ENCODE measurements at regions not wholly inside any gene's neighbourhood (a gene's known extent, or its start where the extent isn't known, plus 50 kb on each side); places are given as distances from the start of the nearest gene placed in this dataset.

DNA sequence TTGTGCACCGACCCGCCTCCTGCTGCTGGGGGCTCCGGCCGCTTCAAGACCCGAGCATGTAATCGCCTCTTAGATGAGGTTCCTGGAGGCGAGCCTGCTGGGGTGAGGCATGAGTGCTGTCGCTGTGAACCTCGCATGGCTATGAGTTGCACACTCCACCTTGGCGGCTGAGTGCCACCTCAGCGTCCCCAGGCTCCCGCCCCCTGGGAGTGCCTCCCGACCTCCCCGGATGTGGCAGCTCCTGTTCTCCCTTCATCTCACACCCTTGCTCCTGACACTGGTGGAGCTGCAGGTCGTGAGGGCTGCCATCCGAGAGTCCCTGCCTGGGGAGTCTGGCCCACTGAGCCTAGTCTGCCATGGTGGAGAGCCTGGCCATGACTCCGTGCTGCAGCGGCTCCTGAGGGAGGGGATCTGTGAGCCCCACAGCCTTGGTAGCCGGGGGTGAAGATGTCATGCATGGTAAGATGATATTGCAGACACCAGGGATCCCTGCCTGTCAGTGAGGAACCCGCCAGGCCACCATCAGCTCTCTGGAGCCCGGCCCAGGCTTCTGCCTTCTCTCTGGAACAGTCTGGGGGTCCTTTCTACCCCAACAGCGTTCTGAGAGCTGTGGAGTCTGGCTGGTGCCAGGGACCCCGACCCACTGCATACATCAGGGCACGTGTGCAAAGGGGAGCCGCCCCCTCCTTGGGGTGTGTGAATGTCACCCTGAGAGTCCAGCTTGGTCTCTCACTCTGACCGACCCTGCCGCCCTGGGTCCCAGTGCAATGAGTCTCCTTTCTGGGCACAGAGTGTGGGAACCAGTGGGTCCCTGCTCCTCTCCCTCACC lies 61.6 kb upstream of the HS6ST1 start:
- no peak for DNase-seq (ENCODE audit: low read depth)

DNA sequence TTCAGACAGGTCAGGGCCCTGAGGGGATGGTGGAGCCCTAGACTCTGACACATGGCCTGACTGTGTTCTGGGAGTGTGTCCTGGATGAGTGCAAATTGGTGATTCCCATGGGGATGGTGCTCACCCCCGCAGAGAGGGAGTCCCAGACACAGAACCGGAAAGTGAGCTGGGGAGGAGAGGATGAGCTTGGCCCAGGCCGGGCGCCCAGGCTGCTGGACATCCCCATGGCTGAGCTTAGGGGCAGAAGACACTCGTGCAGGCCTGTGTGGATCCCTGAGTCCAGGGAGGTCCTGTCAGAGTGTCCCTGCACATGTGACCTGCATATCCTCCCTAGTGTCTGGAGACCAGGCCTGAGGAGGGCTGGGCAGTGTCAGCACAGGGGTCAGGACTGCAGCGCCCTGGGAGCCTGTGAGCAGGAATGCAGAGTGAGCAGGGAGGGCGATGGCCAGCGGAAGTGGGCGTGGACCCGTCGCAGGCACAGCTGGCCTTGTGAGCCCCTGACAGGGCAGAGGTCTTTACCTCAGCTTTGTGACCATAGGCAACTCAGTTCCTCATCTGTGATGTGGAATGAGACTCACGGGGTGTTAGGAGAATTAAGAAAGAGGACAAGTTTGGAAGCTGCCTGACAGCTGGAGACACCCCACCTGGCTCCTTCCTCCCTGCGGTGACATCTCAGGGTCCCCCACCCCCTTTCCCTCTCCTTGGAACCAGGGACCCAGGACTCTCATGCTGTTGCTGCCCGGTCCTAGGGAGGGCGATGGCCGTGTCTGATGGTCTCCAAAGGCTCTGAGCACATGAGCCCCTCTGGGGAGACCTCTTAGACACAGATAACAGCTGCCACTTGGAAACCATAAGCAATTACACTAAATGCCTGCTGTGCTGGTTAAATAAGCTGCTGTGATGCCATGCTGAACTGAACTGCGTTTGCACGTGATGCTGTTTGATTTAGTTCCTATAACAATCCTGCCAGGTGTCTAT lies 62.6 kb upstream of the HS6ST1 start:
- no peak for DNase-seq (ENCODE audit: low read depth)

DNA sequence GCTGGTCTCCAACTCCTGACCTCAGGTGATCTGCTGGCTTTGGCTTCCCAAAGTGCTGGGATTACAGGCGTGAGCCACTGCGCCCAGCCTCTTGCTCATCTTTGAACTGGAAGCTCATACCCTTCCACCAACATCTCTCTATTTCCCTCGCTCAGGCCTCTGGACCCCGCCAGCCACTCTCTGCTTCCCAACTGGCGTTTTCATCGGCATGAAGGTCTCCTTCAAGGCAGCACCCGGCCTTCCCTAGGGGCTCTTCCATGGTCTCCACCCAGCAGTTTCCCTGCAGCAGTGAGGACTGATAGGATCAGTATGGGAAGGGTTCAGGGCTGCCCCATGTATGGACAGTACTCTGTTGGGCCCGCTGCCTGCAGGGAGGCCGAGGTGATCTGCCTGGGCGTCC lies 65.8 kb upstream of the HS6ST1 start:
- DNase-seq (ENCODE audit: low read depth): no peak

DNA sequence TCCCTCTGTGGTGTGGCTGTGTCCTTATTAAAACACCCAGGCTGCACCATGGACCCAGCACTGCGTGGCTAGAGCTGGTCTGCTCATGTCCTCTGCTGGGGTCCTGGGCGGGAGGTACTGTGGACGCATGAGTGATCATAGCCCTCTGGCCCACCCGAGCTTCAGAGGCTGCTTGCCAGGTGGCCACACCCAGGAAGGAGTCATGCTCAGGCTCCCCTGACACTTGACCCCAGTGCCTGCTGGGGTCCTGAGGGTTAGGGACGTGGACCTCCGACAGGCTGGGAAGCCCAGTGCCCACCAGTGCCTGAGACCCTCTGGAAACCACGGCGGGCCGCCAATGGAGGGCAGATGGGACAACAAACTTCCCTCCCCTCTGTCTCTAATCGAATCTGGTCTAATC lies 66.3 kb upstream of the HS6ST1 start:
- no peak for DNase-seq (ENCODE audit: low read depth)

DNA sequence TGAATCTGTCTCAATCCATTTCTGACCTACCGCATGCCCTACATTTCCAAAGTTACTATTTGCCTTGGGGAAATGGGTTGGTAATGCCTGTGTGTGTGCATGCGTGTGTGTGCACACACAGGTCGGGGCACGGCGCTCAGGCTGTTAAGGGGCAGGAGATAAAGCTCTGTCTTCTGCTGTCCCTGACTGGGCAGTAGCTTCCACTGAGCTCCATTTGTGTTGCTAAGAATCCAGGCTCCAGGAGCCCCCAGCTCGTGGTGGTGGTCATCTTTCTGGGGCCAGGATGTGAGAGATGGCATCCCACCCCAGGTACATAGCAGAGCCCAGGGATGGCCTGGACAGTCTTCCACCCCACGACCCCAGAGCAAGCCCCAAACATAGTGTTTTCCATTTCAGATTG lies 66.7 kb upstream of the HS6ST1 start:
- DNase-seq (ENCODE audit: low read depth): no peak

DNA sequence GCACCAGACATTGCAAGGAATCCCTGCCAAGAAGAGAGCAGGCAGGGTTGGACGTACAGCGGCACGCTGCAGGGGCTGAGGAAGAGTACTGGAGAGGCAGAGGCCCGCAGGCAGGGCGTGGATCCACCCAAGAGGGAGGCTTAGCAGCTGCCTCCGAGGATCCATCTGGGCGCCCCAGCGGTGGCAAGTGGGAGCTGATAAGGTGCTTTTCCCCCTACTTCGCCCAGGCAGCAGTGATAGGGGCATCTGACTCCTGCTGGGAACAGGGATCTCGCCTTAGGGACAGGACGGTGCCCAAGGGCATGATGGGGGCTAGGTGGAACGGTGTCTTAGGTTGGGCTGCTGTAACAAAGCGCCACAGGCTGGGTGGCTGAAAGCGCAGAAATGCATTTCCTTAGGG lies 67.4 kb upstream of the HS6ST1 start:
- DNase-seq (ENCODE audit: low read depth): no peak

DNA sequence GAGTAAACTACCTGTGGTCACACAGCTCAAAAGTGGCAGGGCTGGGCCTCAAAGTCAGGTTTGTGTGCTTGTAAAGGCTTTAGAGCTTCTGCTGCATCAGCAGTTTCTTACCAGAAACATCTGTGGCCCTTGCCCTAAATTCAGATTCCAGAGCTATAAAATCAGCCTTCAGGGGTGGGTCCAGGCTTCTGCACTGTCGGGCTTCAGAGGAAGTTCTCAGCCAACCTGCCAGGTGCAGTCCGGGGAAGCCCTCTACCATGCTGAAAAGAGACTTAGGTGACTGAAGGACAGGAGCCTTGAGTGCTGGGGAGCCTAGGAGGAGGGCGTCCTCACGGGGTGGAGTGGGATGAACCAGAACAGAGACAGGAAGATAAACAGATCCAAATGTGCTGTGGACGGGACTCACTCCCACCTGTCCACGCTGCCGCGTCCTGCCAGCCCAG lies 69.9 kb upstream of the HS6ST1 start:
- DNase-seq (ENCODE audit: low read depth): no peak

DNA sequence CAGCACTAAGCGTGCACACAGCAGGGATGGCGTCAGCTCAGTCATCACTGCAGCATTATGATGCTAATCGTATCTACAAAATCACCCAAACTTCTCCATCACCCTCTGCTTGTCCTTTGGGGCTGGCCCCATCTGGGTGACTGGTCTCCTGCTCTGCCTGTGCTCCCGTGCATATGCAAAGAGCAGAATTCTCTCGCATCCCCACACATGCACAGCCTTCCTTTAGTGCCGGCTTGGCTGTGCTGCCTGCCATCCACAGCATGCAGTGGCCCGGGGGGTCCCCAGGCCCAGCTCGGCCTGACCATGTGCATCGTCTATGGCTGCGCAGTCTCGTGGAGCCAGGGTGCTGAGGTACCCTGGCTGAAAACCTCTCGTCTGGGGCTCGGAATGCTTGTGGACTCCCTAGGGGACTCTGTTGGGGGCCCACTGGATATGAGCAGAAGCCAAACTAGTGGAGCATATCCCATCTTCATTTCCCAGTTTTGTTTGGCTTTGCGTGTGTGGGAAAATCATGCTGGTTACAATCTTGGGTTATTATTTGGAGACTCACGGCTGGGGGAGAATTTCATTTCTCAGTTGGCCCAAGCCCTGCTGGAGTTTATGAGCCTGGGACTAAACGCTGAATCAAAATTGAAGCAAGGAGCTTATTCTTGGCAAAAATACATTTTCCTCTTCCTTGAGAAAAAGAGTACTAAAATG lies 70.9 kb upstream of the HS6ST1 start:
- DNase-seq (ENCODE audit: low read depth): no peak

DNA sequence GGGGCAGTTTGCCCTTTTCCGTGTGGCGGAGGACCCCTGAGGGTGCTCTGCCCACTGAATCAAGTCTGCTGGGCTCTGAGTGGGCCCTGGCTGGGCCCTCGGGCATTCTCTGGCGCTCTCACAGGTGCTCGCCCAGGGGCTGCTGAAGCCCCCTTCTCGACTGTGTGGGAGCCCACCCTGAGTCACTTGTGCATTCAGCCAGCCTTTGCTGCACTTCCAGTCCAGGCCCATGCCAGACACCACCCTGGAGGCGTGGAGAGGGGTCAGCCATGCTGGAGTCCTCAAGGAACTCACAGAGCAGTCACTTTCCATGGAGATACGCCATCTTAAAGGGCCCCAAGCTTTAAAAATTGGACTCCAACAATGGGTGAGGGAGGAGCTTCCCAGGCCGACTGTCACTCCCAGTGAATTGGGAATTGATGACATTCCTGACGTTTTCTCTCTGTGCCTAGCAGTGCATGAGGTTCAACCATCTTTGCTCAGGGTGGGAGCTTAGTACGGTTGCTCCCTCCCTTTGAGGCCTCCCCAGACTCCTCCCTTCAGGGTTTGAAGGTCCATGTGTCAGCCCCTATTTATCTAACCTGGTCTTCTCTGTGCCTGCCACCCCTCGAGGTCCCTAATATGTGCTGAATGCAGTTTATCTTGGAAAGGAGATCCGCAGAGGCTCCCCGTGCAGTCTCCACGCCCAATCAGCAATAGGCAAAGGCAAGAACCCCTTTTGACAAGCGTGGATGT lies 71.8 kb upstream of the HS6ST1 start:
- no peak for DNase-seq (ENCODE audit: low read depth)

DNA sequence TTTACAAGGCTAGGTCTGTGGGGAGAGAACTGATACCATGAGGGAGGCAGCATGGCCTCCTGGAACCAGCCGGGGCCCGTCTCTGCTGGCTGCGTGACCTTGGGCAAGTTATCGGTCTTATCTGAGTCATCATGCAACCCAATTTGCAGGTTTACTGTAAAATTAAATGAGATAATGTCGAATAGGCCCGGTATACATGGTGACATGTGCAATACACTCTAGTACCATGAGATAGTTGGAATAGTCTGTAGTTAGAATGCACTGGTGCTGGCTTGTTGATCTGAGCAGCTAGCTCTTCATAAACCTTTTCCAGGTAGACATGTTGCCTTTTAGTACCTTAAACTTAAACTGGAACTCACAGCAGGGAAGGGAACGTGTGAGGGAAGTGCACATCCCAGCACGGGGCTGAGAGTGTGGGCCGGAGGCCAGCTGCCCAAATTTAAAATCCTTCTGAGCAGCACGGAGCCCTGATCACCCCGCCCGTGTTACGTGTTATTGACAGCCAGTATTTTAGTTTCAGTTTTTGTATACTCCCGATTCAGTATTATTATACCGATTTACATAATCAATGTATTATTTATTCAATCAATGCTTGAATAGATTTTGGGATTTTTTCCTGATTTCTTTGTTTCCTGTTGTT lies 72.4 kb upstream of the HS6ST1 start:
- no peak for DNase-seq (ENCODE audit: low read depth)

DNA sequence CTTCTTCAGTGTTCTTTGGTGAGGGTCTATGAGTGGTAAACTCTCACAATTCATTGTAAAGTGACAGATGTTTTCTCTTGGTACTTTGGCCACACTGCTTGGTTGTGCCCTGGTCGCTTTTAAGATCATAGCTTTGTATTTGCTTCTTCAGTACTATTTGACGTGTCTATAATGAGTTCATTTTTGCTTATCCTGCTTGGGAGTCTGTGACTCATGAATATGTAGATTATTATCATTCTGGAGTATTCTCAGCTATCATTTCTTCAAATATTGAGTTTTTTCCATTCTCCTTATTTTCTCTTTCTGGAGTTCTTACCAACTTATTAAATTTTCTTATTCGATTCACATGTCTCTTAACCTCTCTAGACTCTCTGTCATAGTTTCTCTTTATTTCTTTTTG lies 73.0 kb upstream of the HS6ST1 start:
- DNase-seq (ENCODE audit: low read depth): no peak

DNA sequence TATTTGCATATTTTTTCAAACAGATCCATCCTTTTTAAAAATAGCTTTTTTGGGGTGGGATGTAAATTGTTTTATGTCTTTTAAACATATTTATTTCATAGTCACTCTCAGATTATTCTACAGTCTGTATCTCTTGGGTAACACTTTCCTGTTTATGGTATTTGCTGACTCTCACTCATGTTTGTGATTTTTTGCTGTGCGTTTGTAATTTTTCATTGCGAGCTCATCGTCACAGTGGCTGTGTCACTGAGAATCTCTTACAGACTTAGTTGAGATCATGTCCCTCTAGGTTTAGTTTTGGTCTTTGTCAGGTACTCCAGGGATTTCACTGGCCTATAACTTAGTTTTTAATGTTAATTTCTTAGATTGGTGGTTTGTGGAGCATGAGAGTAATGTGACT lies 73.5 kb upstream of the HS6ST1 start:
- no peak for DNase-seq (ENCODE audit: low read depth)

DNA sequence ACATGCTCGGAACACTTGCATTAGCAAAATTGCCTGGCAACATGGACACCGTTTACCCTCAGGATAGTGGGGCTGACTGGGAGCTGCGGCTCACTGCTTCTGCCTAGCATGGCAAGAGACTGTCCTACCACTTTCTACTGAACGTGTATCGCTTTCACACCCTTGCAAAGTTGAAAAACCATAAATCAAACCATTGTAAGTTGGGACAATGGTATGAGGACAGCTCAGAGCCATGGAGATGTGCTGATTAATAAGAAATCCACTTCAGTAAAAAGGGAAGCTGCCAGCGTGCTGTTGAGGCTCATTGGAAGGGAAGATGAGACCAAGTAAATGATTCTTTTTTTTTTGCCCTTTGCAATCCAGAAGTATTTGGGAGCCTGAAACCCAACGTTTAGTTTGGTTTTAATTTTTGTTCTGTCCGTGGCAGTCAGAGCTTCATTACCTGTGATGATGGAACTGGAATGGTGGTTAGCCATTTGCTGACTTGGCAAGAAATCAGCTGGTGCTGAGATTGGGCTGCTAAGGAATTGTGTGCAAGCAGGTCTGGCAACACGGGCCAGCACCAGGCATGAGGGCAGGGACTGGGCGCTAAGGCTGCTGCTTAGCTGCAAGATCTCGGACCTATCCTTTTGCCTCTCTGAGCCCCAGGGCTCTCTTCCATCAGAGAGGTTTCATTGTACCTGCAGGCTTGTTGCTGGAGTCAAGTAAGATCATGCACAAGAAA lies 75.5 kb upstream of the HS6ST1 start:
- DNase-seq (ENCODE audit: low read depth): no peak

DNA sequence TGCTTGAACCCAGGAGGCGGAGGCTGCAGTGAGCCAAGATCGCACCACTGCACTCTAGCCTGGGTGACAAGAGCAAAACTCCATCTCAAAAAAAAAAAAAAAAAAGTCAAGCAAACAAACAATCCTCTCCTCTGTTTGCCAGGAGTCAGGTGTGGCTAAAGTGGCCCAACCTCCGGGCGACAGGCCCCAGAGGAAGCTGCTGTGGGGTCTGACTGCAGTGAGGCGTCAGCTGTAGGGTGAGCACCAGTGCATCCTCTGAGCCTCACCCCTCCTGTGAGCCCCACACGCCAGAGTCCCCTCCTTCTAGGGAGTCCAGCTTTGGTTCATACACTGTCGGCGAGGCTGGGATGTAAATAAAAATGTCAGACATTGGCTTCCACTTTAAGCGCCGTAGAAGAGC lies 76.5 kb upstream of the HS6ST1 start:
- no peak for DNase-seq (ENCODE audit: low read depth)

DNA sequence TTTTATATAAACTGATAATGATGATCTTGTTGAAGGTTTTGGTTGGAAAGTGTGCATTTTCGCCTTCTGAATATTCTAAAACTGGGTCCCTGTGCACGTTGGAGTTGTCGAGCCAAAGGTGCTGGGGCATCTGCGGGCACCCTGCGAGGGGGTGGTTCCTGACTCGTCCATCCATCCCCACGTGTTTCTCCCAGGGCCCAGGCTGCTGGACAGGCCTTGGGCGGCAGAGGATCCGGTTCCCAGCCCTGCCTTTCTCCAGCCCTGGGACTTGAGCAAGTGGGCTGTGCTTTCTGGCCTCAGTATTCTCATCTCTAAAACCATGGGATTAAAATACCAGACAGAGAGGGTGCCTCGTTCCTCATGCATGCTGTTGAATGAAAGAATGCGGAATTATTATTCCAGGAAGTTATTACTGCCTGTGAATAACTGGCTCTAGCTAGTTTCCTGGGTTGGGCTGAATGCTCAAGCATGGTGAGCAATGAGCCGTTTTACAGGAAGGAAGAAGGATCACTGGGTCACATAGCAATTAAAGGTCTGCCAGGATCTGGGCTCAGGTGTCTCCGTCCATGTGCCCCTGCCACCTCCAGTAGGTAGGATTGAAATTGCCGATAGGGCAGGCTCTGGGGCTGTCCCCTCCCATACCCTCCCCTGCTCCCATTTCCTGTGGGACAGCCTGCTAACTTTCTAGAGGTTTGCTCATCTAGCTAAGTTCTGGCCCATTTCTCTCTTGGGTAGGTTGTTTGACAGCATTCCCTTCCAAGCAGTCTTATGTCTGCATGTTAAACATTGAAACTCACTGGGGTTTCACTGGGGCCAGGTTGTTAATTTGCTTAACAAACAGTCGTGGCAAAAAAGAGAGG lies 77.2 kb upstream of the HS6ST1 start:
- DNase-seq (ENCODE audit: low read depth): peak; percentile 88

DNA sequence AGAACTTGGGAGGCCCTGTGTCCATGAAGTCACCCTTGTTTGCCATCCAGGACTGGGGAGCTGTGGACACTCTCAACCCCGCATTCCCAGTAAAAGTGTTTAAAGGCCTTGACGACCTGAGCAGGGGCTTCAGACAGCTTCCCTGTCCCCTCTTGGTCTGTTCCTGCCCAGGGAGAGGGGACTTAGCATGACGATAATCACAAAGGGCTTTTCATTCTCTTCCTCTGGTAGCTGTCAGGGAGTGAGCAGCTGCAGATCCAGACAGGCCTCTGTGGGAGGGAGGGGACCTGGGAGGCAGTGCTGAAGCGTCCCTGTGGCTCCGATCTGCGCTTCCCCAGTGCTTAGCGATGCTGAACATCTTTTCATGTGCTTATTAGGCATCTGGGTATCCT lies 77.8 kb upstream of the HS6ST1 start:
- DNase-seq (ENCODE audit: low read depth): no peak

DNA sequence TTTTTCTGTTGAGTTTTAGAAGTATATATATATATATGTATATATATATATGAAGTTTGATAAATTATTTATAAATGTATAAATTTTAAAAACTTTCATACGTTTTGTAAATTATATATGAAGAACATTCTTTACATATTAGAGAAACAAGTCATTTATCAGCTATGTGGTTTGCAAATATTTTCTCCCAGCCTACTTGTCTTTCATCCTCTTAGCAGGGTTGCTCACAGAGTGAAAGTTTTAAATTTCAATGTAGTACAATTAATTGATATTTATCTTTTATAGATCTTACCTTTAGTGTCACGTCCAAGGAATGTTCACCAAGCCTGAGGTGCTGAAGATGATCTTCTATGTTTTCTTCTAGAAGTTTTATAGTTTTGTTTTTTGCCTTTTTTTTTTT lies 78.3 kb upstream of the HS6ST1 start:
- DNase-seq (ENCODE audit: low read depth): peak; percentile 12

DNA sequence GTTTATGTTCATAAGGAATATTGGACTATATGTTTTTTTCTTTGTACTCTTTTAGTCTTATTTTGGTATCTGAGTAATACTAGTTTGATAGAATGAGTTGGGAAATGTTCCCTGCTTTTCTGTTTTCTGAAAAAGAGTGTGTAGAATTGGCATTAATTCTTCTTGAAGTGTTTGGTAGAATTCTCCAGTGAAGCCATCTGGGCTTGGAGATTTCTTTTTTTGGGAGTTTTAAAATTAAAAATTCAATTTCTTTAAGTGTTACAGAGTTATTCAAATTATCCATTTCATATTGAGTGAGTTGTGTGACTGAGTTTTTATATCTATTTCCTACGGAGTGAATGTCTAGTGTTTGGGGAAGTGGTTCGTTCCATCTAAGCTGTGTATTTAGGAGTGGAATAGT lies 80.6 kb upstream of the HS6ST1 start:
- DNase-seq (ENCODE audit: low read depth): no peak

DNA sequence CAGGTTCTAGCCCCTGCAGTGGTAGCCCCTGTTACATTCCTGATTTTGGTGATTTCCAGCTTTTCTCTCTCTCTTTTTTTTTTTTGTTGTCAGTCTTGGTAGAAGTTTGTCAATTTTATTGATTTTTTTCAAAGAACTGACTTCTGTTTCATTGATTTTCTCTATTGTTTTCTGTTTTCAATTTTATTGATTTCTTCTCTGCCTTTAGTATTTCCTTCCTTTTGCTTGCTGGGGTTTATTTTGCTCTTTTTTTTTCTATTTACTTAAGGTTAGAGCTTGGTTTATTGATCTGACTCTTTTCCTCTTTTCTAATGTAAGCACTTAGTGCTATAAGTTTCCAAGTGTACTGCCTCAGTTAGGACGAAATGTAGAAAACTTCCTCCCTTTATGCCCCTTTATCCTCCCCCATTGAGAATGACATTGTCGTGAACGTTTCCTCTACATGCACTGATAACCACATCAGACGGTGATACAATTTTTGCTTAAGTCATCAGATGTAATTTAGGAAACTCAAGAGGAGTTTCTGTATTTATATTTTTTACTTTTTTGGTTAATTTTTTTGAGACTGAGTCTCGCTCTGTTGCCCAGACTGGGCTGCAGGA lies 81.1 kb upstream of the HS6ST1 start:
- DNase-seq (ENCODE audit: low read depth): no peak
